GM04503 (cell line): ENCODE measurements at regions not wholly inside any gene's neighbourhood (a gene's known extent, or its start where the extent isn't known, plus 50 kb on each side); places are given as distances from the start of the nearest gene placed in this dataset.
A peak's percentile ranks its signal among the peaks of the same experiment; 100 is the strongest.
"Not testable (repeated sequence)": the region's sequence is repeated elsewhere in the genome, so short reads cannot be mapped to it uniquely, and the experiment has no call there.

Experiments used
- DNase-seq: peaks from one replicate; pipeline ENCODE4 v3.0.0-alpha.2; 2012; ENCODE audit warnings: low read depth

DNA sequence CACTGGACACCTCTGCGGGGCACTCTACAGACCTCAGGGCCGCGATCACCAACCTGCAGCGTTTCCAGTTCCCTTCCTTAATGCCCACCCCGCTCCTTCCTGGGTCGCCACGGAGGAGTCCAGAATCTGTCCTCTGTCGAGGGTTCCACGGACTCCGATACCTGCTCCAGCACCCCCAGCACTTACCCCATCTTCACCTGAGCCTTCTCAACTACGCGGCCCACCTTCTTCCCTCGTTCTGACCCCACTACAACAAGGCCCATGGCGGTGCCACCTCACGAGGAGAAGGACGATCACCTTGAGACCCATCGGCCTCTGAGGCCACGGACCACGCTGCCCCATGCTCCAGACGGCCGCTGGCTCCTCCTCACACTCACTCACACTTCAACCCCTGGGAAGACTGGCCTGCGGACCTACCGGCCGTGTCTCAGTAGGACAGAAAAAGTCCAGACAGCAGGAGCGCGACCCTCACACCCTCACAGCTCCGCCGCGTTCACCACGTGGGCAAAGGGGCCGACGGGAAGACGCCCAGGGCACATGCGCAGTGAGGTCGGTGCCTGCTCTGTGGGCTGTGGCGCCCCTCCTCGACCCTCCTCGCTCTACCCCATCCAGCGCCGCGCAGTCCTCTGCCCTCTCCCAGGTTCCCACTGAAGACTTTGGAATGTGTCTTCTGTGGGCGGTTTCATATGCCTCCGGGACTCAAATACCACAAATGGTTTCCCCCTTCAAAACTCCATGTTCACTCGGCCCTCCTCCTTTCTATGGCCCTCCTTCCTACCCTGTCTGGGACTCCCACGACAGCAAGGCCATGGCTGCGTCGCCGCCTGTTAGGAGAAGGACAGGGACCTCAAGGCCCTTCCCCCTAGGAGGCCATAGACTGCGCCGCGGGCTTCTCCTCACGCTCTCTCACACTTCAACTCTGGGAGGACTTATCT is 193.9 kb upstream of the PHF14 start:
- no peak for DNase-seq

GRCh38 chr7:10780400-10780747 is 193.3 kb upstream of the PHF14 start:
- no peak for DNase-seq

DNA sequence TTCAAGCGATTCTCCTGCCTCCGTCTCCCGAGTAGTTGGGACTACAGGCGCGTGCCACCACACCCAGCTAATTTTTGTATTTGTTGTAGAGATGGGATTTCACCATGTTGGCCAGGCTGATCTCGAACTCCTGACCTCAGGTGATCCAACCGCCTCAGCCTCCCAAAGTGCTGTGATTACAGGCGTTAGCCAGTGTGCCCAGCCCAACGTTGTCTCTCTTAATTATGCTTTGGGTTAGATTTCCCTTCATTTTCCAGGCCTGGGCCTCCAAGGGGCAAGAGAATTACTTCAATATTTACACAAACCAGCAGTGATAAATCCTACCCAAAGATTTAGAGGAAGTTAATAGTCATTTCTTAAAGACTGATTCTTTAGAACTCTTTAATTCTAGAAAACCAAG is 186.7 kb upstream of the PHF14 start:
- not testable (repeated sequence) for DNase-seq

- DNase-seq: no peak
These were observed 184.5 kb upstream of the PHF14 start for GRCh38 chr7:10789170-10789569.

DNA sequence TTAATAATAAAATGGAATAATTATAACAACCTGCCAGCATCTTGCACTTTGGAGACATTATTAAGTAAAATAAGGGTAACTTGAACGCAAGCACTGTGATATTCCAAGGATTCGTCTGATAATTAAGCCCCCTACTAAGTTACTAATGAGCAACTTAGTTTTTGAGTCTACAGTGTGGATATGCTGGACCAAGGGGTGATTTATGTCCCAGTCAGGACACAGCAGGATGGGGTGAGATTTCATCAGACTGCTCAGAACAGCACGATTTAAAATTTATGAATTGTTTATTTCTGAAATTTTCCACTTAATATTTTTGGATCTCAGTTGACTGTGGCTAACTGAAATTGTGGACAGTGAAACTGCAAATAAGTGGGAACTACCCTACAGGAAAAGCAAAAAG is 182.8 kb upstream of the PHF14 start:
- no peak for DNase-seq

GRCh38 chr7:10793995-10794775 is 179.5 kb upstream of the PHF14 start:
- DNase-seq: no peak

- no peak for DNase-seq
These were observed 176.5 kb upstream of the PHF14 start for GRCh38 chr7:10797157-10797556.

GRCh38 chr7:10798044-10798443 is 175.6 kb upstream of the PHF14 start:
- no peak for DNase-seq

DNA sequence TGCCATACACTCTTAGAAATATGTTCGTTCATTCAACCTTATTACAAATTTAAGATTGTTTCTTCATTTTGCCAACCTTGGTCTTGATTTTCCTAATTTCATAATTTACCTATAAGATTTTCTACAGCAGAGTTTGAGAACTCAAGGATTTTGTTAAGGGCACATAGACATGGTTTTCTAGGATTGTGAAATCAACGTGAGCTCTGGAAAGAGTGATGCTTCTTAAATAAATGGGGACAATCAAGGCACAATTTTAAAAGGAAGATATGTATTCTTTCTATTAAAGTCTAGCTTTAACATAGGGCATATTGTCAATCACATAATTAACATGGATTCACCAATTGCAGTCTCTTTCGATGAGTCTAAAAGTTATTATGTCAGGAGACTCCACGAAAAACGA is 174.2 kb upstream of the PHF14 start:
- no peak for DNase-seq

DNA sequence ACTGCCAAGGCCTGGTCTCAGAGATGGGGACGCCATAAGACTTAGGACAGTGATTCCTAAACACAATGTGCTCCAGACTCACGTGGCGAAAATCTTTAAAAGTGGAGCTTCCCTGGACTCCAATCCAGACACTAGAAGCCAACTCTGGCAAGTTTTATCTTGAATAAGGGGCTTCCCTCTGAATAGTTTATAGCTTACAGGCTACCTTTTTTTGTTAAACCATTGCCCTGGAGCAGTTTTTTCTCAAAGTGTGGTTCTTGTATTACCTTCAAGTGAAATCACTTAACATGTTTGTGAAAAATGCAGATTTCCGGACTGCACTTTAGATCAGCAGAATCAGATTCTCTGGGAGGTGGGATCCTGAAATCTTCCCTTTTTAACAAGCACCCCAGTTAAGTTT is 171.7 kb upstream of the PHF14 start:
- DNase-seq: no peak

DNA sequence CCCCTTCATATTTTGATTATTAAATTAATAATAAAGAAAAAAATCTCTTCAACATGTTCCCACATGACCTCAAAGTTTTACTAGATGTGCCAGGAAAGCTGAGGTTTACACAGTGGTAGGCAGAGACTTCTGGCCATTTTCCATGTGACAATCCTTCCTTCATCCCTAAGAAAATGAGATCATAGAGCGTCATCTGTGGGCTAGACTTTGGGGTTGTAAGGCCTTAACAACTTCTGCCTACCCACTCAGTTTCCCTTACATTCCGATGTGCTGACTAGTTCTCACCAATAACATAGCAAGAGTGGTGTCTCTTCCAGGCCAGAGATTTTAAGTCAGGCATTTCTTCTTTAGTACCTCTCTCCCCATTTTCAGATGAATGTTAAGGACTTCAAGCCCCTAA is 171.1 kb upstream of the PHF14 start:
- DNase-seq: peak; percentile 3

DNA sequence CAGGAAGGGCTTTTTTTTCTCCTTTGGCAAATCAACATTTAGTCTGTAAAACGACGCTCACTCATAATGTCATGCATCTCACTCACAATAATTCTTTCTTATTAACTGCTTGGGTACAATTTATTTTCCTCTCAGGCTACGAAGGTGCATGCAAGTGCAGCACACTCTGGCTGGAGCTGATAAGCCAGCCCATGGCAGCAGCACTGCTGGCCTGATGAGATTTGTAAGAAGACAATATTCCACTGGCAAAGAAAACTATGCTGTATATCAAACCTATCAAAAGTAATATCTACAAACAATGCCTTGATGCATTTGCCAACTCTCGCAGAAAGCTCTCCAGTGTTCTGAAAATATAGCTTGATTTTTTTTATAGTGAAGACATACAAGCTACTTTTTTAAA is 170.0 kb upstream of the PHF14 start:
- no peak for DNase-seq

- no peak for DNase-seq
These were observed 168.9 kb upstream of the PHF14 start for GRCh38 chr7:10804770-10805169.

- DNase-seq: no peak
These were observed 158.1 kb upstream of the PHF14 start for GRCh38 chr7:10815546-10815945.

- no peak for DNase-seq
These were observed 152.5 kb upstream of the PHF14 start for GRCh38 chr7:10821156-10821555.

DNA sequence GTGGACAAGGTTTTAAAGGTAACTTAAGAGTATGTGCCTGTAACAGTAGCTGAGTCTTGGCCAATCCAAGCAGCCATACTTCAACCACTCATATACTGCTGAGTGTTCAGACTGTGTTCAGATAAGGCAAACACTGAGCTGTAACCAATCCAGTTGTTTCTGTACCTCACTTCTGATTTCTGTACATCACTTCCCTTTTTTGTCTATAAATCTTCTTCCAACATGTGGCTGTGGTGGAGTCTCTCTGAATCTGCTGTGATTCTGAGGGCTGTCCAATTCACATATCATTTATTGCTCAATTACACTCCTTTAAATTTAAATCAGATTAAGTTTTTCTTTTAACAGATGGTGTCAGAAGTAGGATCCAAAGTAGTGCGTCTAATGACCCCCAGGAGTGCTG is 149.5 kb upstream of the PHF14 start:
- no peak for DNase-seq

- DNase-seq: no peak
These were observed 135.4 kb upstream of the PHF14 start for GRCh38 chr7:10838228-10838627.

DNA sequence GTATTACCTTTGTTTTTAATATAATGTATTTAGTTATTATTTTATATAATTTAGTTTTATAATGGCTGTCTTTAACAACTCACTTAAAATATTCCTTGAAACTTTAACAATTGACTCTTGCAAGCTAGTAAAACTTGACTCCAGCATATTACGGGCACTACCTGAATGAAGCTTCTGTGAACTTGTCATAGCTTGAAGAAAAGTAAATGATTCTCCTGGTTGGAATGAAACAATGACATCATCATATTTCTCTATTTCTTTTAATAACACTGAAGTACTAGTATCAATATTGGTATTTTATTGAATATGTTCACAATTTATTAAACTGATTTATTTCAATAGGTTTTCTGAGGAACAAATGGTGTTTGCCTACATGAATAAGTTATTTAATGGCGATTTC is 128.4 kb upstream of the PHF14 start:
- no peak for DNase-seq

DNA sequence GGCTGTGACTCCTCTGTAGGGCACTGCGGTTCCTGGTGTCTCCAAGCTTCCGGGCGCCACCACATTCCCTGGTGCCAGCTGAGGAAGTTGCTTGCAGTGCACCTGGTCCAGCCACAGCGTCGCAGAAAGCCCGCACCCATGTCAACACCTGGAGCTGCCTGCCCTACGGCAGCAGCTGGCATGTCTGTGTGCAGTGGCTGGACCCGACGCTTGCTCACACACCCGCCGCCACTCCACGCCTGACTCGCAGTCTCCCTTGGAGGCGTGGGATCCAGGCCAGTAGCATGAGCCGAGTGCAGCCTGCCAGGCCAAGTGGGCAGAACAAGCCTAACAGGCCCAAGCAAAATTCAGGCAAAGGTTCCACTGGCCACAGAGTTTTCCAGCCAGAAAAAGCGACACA is 118.1 kb upstream of the PHF14 start:
- DNase-seq: no peak

GRCh38 chr7:10860516-10860915 is 113.2 kb upstream of the PHF14 start:
- DNase-seq: no peak

DNA sequence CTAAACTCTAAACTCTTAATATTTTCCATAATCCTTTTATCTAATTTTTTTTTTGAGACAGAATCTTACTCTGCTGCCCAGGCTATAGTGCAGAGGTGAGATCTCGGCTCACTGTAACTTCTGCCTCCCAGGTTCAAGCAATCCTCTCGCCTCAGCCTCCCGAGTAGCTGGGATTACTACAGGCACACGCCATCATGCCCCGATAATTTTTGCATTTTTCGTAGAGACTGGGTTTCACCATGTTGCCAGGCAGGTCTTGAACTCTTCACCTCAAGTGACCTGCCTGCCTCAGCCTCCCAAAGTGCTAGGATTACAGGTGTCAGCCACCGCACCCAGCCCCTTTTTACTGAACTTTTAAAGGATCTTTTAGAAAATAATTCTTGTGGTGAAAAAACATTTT is 110.2 kb upstream of the PHF14 start:
- DNase-seq: no peak

DNA sequence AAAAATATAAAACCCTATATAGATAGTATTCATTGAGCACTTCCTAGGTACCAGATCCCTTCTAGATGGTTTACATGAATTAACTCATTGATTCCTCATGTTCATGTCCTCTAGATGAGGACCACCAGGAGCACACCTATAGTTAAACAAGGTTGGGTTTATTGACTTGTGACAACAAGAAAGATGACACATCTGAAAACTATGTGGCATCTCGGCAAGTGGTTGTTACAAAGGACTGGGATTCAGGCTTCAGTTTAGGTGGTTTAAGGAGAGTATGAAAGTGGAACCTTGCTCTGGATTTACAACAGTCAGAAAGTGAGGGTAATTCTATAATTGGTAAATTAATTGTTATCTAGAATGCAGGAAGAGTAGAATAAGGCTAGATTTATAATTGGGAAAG is 99.0 kb upstream of the PHF14 start:
- no peak for DNase-seq

DNA sequence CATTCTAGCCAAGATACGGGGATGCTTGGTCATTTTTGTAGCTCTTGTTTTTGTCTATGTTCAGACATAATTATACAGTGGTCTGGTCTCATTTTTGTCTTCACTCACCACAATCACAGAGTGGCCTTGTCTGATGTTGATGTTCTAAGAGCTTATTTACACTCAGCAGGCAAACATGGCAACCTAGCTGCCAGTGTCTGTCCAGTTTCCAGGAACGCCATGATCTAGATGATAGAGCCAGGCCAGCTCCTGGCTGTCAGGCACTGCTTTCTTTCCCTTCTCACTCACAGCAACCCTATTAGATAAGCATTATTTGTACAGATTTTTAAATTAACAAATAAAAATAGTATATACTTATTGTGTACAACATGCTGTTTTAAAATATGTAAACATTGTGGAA is 98.6 kb upstream of the PHF14 start:
- DNase-seq: no peak

GRCh38 chr7:10888861-10889260 is 84.8 kb upstream of the PHF14 start:
- DNase-seq: no peak
